ENCODE measurements at regions not wholly inside any gene's neighbourhood (a gene's known extent, or its start where the extent isn't known, plus 50 kb on each side); places are given as distances from the start of the nearest gene placed in this dataset.

GRCh38 chr2:200054681-200055468, 99.5 kb downstream of the MAIP1 start:
- peaks cover 0 to 2% of the 10 kb centered on the region in 2 experiments for H3K9me3 ChIP-seq (ENCODE audit: control insufficient read depth in 2 of 2, low read length in 2 of 2)
- ATAC-seq (ENCODE audit: low read depth in 2 of 2) (no peak), DNase-seq (no peak)
- no peaks in the 10 kb centered on the region for H3K4me1 ChIP-seq (ENCODE audit: control insufficient read depth, insufficient read depth, low read length, poor library complexity, severe bottlenecking)
- peaks cover 20% of the 10 kb centered on the region for H3K27me3 Mint-ChIP-seq
- H3K9me3 Mint-ChIP-seq, result peaks cover 0 to 4% (median 0%) of the 10 kb centered on the region in 7 donors
- H3K4me1 Mint-ChIP-seq, result no peaks in the 10 kb centered on the region
- no peaks in the 10 kb centered on the region for H3K36me3 Mint-ChIP-seq
- H3K4me3 Mint-ChIP-seq, result no peak overlapping the region
- H3K4me3 ChIP-seq (ENCODE audit: low read depth, low read length), result no peak overlapping the region
- no peaks in the 10 kb centered on the region for H3K36me3 ChIP-seq (ENCODE audit: control insufficient read depth, insufficient read depth, low read length)
- peaks cover 4% of the 10 kb centered on the region for H3K27me3 ChIP-seq (ENCODE audit: control insufficient read depth, insufficient read depth, low read length)
- no peak overlapping the region for H3K27ac ChIP-seq (ENCODE audit: insufficient read depth, low read length, poor library complexity, severe bottlenecking)
- no peak overlapping the region for H3K27ac Mint-ChIP-seq

DNA sequence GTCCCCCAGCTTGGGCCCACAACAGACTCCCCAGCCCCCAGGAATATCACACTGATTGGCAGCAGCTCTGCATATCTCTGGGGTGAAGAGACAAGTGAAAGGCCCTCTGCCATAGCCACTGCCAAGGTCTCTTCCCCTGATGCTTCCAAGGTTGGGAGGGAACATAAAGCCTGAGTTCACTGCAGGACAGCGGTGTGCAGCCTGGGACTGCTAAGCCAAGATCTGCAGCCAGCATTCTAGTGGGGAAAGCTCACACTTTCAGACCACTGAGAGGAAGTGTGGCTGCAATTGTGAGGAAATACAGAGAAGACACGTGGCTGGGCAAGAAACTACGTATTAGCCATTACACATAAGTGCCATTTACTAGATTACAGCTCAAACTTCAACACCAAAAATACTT, 100.7 kb downstream of the MAIP1 start:
- H3K36me3 Mint-ChIP-seq, result no peaks in the 10 kb centered on the region
- H3K9me3 ChIP-seq (ENCODE audit: control insufficient read depth in 2 of 2, low read length in 2 of 2), result peaks cover 0 to 2% of the 10 kb centered on the region in 2 experiments
- no peak overlapping the region for H3K27ac ChIP-seq (ENCODE audit: insufficient read depth, low read length, poor library complexity, severe bottlenecking)
- ATAC-seq (ENCODE audit: low read depth in 2 of 2) (no peak), DNase-seq (no peak)
- H3K4me3 Mint-ChIP-seq, result no peak overlapping the region
- H3K4me1 Mint-ChIP-seq, result no peaks in the 10 kb centered on the region
- no peaks in the 10 kb centered on the region for H3K4me1 ChIP-seq (ENCODE audit: control insufficient read depth, insufficient read depth, low read length, poor library complexity, severe bottlenecking)
- peaks cover 20% of the 10 kb centered on the region for H3K27me3 Mint-ChIP-seq
- no peak overlapping the region for H3K27ac Mint-ChIP-seq
- no peaks in the 10 kb centered on the region for H3K36me3 ChIP-seq (ENCODE audit: control insufficient read depth, insufficient read depth, low read length)
- H3K4me3 ChIP-seq (ENCODE audit: low read depth, low read length), result no peak overlapping the region
- H3K9me3 Mint-ChIP-seq, result peaks cover 0 to 5% (median 0%) of the 10 kb centered on the region in 7 donors
- peaks cover 4% of the 10 kb centered on the region for H3K27me3 ChIP-seq (ENCODE audit: control insufficient read depth, insufficient read depth, low read length)

DNA sequence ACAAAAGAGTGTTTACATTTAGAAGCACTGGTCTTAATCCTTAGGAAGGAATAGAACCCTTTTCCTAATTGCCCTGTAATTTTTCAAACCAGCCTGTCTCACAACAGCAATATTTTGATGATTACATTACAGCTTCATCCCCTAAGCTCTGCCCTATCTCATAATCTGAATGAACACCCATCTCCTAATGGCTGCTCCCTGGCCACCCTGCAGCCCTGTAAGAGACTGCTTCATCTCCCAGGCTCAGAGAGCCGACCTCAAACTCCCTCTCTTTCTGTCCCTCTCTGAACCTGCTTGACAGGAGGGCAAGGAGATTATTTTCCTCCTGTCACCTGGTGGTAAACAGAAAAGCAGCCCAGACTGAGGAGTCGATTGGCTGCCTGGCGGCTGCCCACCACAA, 107.8 kb downstream of the MAIP1 start:
- H3K27me3 Mint-ChIP-seq, result peaks cover 11% of the 10 kb centered on the region
- H3K9me3 Mint-ChIP-seq, result peaks cover 0 to 5% (median 0%) of the 10 kb centered on the region in 7 donors
- Histone ChIP-seq H3K36me3 (ENCODE audit: control insufficient read depth, insufficient read depth, low read length) (no peaks in the 10 kb centered on the region), H3K4me3 (ENCODE audit: low read depth, low read length) (no peak overlapping the region), H3K27ac (ENCODE audit: insufficient read depth, low read length, poor library complexity, severe bottlenecking) (no peak overlapping the region), H3K9me3 (ENCODE audit: control insufficient read depth in 2 of 2, low read length in 2 of 2) (no peaks in the 10 kb centered on the region), H3K4me1 (ENCODE audit: control insufficient read depth, insufficient read depth, low read length, poor library complexity, severe bottlenecking) (no peaks in the 10 kb centered on the region), H3K27me3 (ENCODE audit: control insufficient read depth, insufficient read depth, low read length) (no peaks in the 10 kb centered on the region)
- ATAC-seq (ENCODE audit: low read depth in 2 of 2) (no peak), DNase-seq (no peak)
- H3K27ac Mint-ChIP-seq, result no peak overlapping the region
- no peak overlapping the region for H3K4me3 Mint-ChIP-seq
- no peaks in the 10 kb centered on the region for H3K36me3 Mint-ChIP-seq
- no peaks in the 10 kb centered on the region for H3K4me1 Mint-ChIP-seq

DNA sequence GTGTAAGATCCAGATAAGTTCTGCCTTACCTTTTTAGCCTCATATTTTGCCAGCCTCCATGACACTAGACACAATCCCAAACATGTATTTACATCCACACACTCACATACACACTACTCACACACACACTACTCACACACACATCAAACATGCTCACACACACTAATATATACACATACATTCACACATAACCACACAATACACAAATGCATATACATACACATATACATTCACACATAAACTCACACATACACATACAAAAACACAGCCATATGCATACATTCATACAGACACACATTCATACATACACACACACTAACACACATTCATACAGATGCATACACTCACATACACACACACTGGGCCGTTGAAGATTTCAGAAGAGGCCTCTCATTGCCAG, 109.5 kb downstream of the MAIP1 start:
- ATAC-seq (ENCODE audit: low read depth in 2 of 2) (no peak), DNase-seq (no peak)
- H3K4me1 Mint-ChIP-seq, result no peaks in the 10 kb centered on the region
- no peaks in the 10 kb centered on the region for H3K36me3 Mint-ChIP-seq
- Histone ChIP-seq H3K36me3 (ENCODE audit: control insufficient read depth, insufficient read depth, low read length) (no peaks in the 10 kb centered on the region), H3K4me1 (ENCODE audit: control insufficient read depth, insufficient read depth, low read length, poor library complexity, severe bottlenecking) (no peaks in the 10 kb centered on the region), H3K27me3 (ENCODE audit: control insufficient read depth, insufficient read depth, low read length) (no peaks in the 10 kb centered on the region), H3K4me3 (ENCODE audit: low read depth, low read length) (no peak overlapping the region), H3K9me3 (ENCODE audit: control insufficient read depth in 2 of 2, low read length in 2 of 2) (no peaks in the 10 kb centered on the region), H3K27ac (ENCODE audit: insufficient read depth, low read length, poor library complexity, severe bottlenecking) (no peak overlapping the region)
- H3K9me3 Mint-ChIP-seq, result peaks cover 0 to 1% (median 0%) of the 10 kb centered on the region in 7 donors
- H3K27ac Mint-ChIP-seq, result no peak overlapping the region
- no peak overlapping the region for H3K4me3 Mint-ChIP-seq
- H3K27me3 Mint-ChIP-seq, result peaks cover 9% of the 10 kb centered on the region

DNA sequence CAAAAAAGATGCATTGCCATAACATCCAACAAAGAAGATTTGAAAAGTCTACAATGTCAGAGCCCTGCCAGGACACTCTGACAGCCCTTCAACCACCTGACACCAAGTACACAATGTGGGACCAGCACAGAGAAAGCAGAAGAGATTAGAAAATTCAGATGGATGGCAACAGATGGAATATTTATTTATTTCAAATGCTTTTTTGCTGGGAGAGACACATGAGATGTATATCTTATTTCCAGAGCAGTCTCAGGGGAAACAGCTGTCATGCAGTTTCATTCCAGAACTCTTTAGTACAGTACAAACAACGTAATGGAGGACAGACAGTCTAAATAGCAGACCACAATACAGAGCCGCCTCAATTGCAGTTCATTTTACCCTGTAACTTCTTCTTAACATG, 110.1 kb downstream of the MAIP1 start:
- H3K27me3 Mint-ChIP-seq, result peaks cover 9% of the 10 kb centered on the region
- no peaks in the 10 kb centered on the region for H3K4me1 Mint-ChIP-seq
- no peak overlapping the region for H3K27ac Mint-ChIP-seq

GRCh38 chr2:200066417-200066816, 111.0 kb downstream of the MAIP1 start:
- H3K27me3 Mint-ChIP-seq, result peaks cover 10% of the 10 kb centered on the region
- H3K36me3 Mint-ChIP-seq, result no peaks in the 10 kb centered on the region
- Histone ChIP-seq H3K4me1 (ENCODE audit: control insufficient read depth, insufficient read depth, low read length, poor library complexity, severe bottlenecking) (no peaks in the 10 kb centered on the region), H3K27ac (ENCODE audit: insufficient read depth, low read length, poor library complexity, severe bottlenecking) (no peak overlapping the region), H3K27me3 (ENCODE audit: control insufficient read depth, insufficient read depth, low read length) (no peaks in the 10 kb centered on the region), H3K9me3 (ENCODE audit: control insufficient read depth in 2 of 2, low read length in 2 of 2) (no peaks in the 10 kb centered on the region), H3K36me3 (ENCODE audit: control insufficient read depth, insufficient read depth, low read length) (no peaks in the 10 kb centered on the region), H3K4me3 (ENCODE audit: low read depth, low read length) (no peak overlapping the region)
- H3K27ac Mint-ChIP-seq, result no peak overlapping the region
- peaks cover 0 to 3% (median 2%) of the 10 kb centered on the region in 7 donors for H3K9me3 Mint-ChIP-seq
- no peak overlapping the region for H3K4me3 Mint-ChIP-seq
- DNase-seq (no peak), ATAC-seq (ENCODE audit: low read depth in 2 of 2) (no peak)
- no peaks in the 10 kb centered on the region for H3K4me1 Mint-ChIP-seq

More for the DNA sequence above, 110.1 kb downstream of the MAIP1 start:
- H3K4me3 Mint-ChIP-seq, result no peak overlapping the region
- Histone ChIP-seq H3K4me3 (ENCODE audit: low read depth, low read length) (no peak overlapping the region), H3K9me3 (ENCODE audit: control insufficient read depth in 2 of 2, low read length in 2 of 2) (no peaks in the 10 kb centered on the region), H3K36me3 (ENCODE audit: control insufficient read depth, insufficient read depth, low read length) (no peaks in the 10 kb centered on the region), H3K27ac (ENCODE audit: insufficient read depth, low read length, poor library complexity, severe bottlenecking) (no peak overlapping the region), H3K27me3 (ENCODE audit: control insufficient read depth, insufficient read depth, low read length) (no peaks in the 10 kb centered on the region), H3K4me1 (ENCODE audit: control insufficient read depth, insufficient read depth, low read length, poor library complexity, severe bottlenecking) (no peaks in the 10 kb centered on the region)
- ATAC-seq (ENCODE audit: low read depth in 2 of 2), result no peak
- H3K36me3 Mint-ChIP-seq, result no peaks in the 10 kb centered on the region
- DNase-seq, result no peak
- H3K9me3 Mint-ChIP-seq, result peaks cover 0 to 1% (median 0%) of the 10 kb centered on the region in 7 donors

- no peaks in the 10 kb centered on the region for H3K4me1 Mint-ChIP-seq
- Histone ChIP-seq H3K4me1 (ENCODE audit: control insufficient read depth, insufficient read depth, low read length, poor library complexity, severe bottlenecking) (no peaks in the 10 kb centered on the region), H3K4me3 (ENCODE audit: low read depth, low read length) (no peak overlapping the region), H3K27ac (ENCODE audit: insufficient read depth, low read length, poor library complexity, severe bottlenecking) (no peak overlapping the region), H3K36me3 (ENCODE audit: control insufficient read depth, insufficient read depth, low read length) (no peaks in the 10 kb centered on the region), H3K27me3 (ENCODE audit: control insufficient read depth, insufficient read depth, low read length) (no peaks in the 10 kb centered on the region), H3K9me3 (ENCODE audit: control insufficient read depth in 2 of 2, low read length in 2 of 2) (no peaks in the 10 kb centered on the region)
- H3K4me3 Mint-ChIP-seq, result no peak overlapping the region
- H3K27me3 Mint-ChIP-seq, result peaks cover 16% of the 10 kb centered on the region
- ATAC-seq (ENCODE audit: low read depth in 2 of 2) (no peak), DNase-seq (no peak)
- H3K9me3 Mint-ChIP-seq, result peaks cover 0 to 8% (median 2%) of the 10 kb centered on the region in 7 donors
- no peaks in the 10 kb centered on the region for H3K36me3 Mint-ChIP-seq
- no peak overlapping the region for H3K27ac Mint-ChIP-seq
These were observed 113.3 kb downstream of the MAIP1 start for GRCh38 chr2:200068642-200069041.

DNA sequence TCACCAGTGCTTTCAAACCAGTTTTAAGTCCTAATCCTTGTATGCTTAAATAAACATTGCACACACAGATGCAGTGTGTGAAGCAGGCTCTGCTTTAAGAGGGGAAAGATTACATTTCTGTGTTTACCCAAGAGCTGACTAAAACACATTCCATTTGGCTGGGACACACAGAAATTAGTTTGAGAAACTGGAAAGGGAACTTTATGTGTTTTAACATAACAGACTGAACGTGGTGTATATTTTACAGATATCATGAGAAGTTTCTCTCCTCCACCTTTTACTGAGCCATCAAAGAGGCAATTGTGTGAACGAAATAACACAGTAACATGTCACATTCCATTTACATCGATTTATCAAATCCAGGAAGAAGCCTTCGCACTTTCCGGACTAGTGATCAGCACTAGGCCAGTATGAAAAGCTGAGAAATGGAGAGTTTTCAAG, 121.8 kb downstream of the MAIP1 start:
- H3K4me3 ChIP-seq (ENCODE audit: low read depth, low read length), result no peak overlapping the region
- peaks cover 13% of the 10 kb centered on the region for H3K27me3 Mint-ChIP-seq
- peaks cover 11% of the 10 kb centered on the region for H3K27me3 ChIP-seq (ENCODE audit: control insufficient read depth, insufficient read depth, low read length)
- no peak overlapping the region for H3K4me3 Mint-ChIP-seq
- no peaks in the 10 kb centered on the region for H3K4me1 ChIP-seq (ENCODE audit: control insufficient read depth, insufficient read depth, low read length, poor library complexity, severe bottlenecking)
- no peaks in the 10 kb centered on the region for H3K36me3 Mint-ChIP-seq
- H3K9me3 Mint-ChIP-seq, result peaks cover 0 to 7% (median 0%) of the 10 kb centered on the region in 7 donors
- no peak for DNase-seq
- no peaks in the 10 kb centered on the region for H3K4me1 Mint-ChIP-seq
- no peaks in the 10 kb centered on the region for H3K36me3 ChIP-seq (ENCODE audit: control insufficient read depth, insufficient read depth, low read length)
- ATAC-seq (ENCODE audit: low read depth in 2 of 2), result no peak
- no peak overlapping the region for H3K27ac ChIP-seq (ENCODE audit: insufficient read depth, low read length, poor library complexity, severe bottlenecking)
- no peak overlapping the region for H3K27ac Mint-ChIP-seq
- no peaks in the 10 kb centered on the region for H3K9me3 ChIP-seq (ENCODE audit: control insufficient read depth in 2 of 2, low read length in 2 of 2)
